ENCODE measurements at regions not wholly inside any gene's neighbourhood (a gene's known extent, or its start where the extent isn't known, plus 50 kb on each side); places are given as distances from the start of the nearest gene placed in this dataset.
"Not testable (repeated sequence)": the region's sequence is repeated elsewhere in the genome, so short reads cannot be mapped to it uniquely, and the experiment has no call there.

DNA sequence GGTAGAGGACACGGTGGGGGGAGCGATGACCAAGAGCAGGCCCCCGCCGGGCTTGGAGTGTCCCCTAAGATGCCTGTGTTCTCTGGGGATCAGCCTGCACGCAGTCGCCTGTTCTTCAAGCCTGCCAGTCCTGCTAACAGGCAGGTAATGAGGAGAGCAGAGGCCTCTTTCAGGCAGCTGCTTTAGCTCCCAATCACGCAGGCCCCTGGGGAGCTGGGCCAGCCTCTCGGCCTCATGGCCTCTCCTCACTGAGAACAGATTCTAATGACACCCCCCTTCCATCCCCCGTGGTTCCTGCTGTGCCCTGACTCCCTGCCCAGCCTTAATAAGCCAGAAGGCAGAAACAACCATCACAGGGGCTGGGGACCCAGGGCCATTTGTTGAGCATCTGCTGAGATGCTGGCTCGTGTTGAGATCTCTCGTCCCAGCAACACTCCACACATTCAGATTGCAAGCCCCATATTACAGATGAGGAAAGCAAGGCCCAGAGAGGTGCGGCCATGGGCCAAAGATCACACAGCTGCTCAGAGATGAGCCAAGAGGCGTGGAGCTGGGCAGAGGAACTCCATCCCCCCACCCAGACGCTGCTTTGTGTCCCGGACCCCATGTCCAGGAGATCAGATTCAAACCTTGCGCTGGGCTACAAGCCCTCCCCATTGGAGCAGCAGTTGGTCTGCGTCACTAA, 71.6 kb upstream of the CASZ1 start:
- DNase-seq = no peak

GRCh38 chr1:10868599-10868965, 72.1 kb upstream of the CASZ1 start:
- no peak for DNase-seq

- no peak for DNase-seq
These were observed 73.5 kb upstream of the CASZ1 start for GRCh38 chr1:10869933-10870332.

- DNase-seq = no peak
These were observed 74.1 kb upstream of the CASZ1 start for GRCh38 chr1:10870493-10871096.

- DNase-seq = no peak
These were observed 76.7 kb upstream of the CASZ1 start for GRCh38 chr1:10873189-10873588.

- no peak for DNase-seq
These were observed 77.9 kb upstream of the CASZ1 start for GRCh38 chr1:10874351-10874750.

- no peak for DNase-seq
These were observed 81.4 kb upstream of the CASZ1 start for GRCh38 chr1:10877894-10878293.

GRCh38 chr1:10878469-10878868, 82.0 kb upstream of the CASZ1 start:
- no peak for DNase-seq

- no peak for DNase-seq
These were observed 83.6 kb upstream of the CASZ1 start for GRCh38 chr1:10880063-10880462.

- no peak for DNase-seq
These were observed 84.6 kb upstream of the CASZ1 start for GRCh38 chr1:10881046-10881445.

DNA sequence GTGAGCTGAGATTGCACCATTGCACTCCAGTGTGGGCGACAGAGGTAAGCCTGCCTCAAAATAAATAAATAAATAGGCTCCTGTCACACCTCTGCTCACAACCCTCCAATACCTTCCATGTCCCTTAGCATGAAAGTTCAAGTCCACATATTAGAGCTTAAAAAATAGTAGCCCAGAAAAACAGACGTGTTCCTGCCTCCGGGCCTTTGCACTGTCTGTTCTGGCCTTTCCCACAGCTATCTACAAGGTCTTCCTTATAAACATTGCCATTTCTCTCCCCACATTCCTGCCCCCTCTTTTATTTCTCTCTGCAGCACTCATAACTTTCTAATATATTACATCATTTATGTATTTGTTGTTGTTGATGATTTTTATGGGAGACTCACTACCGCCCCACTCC, 85.6 kb upstream of the CASZ1 start:
- no peak for DNase-seq

GRCh38 chr1:10887032-10887431, 90.6 kb upstream of the CASZ1 start:
- DNase-seq = not testable (repeated sequence)

DNA sequence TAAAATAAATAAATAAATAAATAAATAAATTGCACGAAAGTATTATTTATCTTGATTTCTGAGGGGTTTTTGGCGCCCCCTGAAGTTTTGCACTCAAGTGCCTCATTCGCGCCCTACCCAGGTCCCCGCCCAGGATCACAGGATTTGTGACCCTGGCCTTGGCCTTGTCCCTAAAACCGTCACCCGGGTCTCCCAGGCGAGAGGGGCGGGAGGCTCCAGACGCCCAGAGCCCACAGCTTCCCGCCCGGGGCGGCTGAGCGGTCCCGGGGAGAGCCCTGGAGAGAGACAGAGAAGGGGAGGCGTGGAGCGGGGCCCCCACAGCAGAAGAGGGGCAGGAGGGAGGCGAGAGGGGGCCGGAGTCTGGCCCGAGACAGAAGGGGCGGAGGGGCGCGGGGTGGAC, 91.8 kb upstream of the CASZ1 start:
- no peak for DNase-seq

DNA sequence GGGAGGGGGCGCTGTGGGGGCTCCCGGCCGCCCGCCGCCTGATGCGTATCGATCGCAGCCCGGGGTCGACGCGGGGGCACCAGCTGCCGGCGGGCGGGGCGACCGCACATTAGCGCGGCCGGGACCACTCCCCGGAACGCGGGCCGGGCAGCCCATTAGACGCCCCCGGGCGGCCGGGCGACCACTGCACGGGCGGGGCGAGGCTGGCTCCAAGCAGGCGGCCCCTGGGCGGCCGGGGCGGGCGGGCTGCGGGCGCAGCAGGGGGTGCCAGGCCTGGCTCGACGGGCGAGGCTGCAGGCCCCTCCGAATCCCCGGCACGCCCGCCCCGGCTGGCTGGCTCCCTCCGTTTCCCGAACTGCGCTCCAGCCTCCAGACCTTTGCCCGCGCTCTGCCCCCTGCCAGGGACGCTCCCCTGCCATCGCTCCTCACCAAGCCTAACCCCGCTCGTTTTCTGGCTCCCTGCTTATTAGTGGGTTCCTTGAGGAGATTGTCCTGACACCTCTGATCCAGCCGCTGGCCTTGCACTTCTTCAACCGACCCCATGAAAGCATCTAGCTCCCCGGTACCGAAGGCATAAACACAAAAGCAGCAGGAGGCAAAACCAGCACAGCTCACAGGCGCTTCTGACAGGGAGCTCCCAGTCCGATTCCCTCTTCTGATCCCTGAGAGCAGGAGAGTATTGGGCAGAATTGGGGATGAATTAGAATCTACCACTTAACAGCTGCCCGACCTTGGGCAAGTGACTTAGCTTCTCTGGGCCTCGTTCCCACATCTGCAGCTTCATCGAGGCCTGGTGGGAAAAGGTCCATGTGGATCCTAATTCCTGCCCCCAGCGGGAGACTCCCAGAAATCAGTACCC, 92.6 kb upstream of the CASZ1 start:
- no peak for DNase-seq

DNA sequence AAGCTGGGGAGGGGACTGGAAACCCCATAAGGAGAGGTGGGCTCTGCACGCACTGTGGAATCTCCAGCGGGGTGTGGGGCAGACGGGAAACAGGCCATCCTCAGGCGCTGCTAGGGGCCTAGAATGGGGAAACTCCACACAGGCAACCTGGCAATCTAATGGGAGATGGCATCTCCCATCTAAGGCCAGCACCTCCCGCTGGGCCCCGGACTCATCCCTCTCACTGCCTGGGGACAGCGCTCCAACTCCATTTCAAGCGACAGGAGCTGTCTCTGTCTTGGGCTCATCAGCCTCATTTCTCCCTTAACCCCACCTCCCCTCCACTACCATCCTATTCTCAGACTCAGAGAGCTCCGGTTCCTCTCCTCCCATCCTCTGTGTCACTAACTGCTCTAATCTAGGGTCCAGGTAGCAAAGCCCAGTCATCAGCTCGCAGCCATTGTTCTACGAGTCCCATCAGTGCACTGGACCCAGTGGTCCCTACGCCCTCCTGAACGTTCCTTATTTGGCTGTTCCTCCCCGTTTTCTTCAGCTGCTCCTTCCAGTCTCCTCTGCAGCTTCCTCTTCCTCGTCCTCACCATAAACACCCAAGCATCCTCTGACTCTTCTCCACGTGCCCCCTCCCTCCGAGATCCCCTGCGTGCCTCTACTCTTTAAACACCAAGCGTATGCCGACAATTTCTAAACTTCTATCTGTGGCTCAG, 93.4 kb upstream of the CASZ1 start:
- no peak for DNase-seq

DNA sequence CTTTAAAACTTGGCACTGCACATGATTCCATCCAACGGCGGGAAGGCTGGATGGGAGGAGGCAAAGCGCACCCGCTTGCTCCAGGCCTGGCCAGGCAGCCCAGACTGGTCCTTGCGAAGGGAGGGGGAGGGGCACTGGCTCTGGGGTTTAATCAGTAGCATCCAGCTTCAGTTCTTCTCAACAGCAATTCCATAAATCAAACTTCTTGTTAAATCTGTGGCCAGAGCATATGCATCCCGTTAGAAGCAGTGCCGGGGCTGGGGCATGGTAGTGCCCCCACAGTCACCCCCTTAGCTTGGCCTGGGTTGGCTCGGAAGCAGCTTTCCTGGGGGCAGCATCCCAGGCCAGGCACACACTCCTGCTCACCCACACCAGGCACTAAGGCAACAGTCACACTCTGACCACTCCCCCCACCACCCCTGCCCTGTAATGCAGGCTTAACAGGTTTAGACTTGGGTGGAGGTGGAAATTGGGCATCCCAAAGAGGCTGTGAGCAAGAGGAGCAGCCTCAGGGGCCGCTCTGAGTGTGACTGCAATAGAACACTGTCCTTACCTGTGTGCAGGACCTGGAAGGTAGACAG, 94.1 kb upstream of the CASZ1 start:
- DNase-seq = no peak

DNA sequence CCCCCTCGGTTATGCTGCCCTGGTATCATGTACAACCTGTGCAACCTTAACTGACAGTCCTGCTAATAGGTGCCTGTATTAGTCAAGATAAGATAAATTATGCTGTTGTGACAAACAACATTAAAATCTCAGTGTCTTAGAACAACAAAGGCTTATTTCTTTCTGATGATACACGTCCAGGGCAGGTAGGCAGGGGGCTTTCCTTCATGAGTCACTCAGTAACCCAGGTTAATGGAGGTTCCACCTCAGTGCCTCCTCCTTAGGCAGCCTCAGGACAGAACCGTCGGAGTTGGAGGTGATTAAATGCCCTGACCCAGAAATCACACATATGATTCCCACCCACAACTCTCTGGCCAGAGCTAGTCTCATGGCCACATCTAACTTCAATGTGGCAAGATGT, 94.6 kb upstream of the CASZ1 start:
- no peak for DNase-seq

GRCh38 chr1:10892138-10893065, 96.0 kb upstream of the CASZ1 start:
- no peak for DNase-seq

GRCh38 chr1:10895621-10896020, 99.2 kb upstream of the CASZ1 start:
- no peak for DNase-seq

- no peak for DNase-seq
These were observed 100.2 kb upstream of the CASZ1 start for GRCh38 chr1:10896673-10897072.

- DNase-seq = no peak
These were observed 101.0 kb upstream of the CASZ1 start for GRCh38 chr1:10897321-10897980.
